CD4-positive, alpha-beta T cell treated with Interleukin-1 beta for 1 hour (primary cell): ENCODE measurements at regions not wholly inside any gene's neighbourhood (a gene's known extent, or its start where the extent isn't known, plus 50 kb on each side); places are given as distances from the start of the nearest gene placed in this dataset.
A peak's percentile ranks its signal among the peaks of the same experiment; 100 is the strongest.

ENCODE experiments used
- DNase-seq, 2 donors: peaks; one replicate each; pipeline ENCODE4 v3.0.0-alpha.2; 2020 to 2022

GRCh38 chr4:71163317-71163716, 169.9 kb downstream of the DCK start:
- no peak for DNase-seq

- DNase-seq = no peak
These were observed 171.7 kb upstream of the SLC4A4 start for GRCh38 chr4:71167083-71167482.

GRCh38 chr4:71171592-71171991, 167.2 kb upstream of the SLC4A4 start:
- DNase-seq = no peak

- no peak for DNase-seq
These were observed 157.5 kb upstream of the SLC4A4 start for GRCh38 chr4:71181332-71181731.

- DNase-seq = peak; percentile 25 to 62
These were observed 154.5 kb upstream of the SLC4A4 start for GRCh38 chr4:71184195-71184781.

GRCh38 chr4:71185037-71185436, 153.8 kb upstream of the SLC4A4 start:
- no peak for DNase-seq

GRCh38 chr4:71186257-71186565, 152.6 kb upstream of the SLC4A4 start:
- no peak for DNase-seq

- peak; percentile 47 to 52 for DNase-seq
These were observed 152.0 kb upstream of the SLC4A4 start for GRCh38 chr4:71186566-71187403.

- DNase-seq = peak in 1 of 2 donors; percentile 11
These were observed 151.2 kb upstream of the SLC4A4 start for GRCh38 chr4:71187404-71188155.

GRCh38 chr4:71188156-71188640, 150.6 kb upstream of the SLC4A4 start:
- DNase-seq = no peak

GRCh38 chr4:71188951-71189350, 149.9 kb upstream of the SLC4A4 start:
- DNase-seq = no peak

- no peak for DNase-seq
These were observed 149.3 kb upstream of the SLC4A4 start for GRCh38 chr4:71189471-71189870.

- DNase-seq = no peak
These were observed 144.4 kb upstream of the SLC4A4 start for GRCh38 chr4:71194454-71194853.

- no peak for DNase-seq
These were observed 142.9 kb upstream of the SLC4A4 start for GRCh38 chr4:71195924-71196323.

- peak in 1 of 2 donors; percentile 31 for DNase-seq
These were observed 139.9 kb upstream of the SLC4A4 start for GRCh38 chr4:71198958-71199357.

GRCh38 chr4:71201057-71201456, 137.8 kb upstream of the SLC4A4 start:
- DNase-seq = no peak

GRCh38 chr4:71201817-71202576, 136.8 kb upstream of the SLC4A4 start:
- DNase-seq = no peak

- no peak for DNase-seq
These were observed 136.1 kb upstream of the SLC4A4 start for GRCh38 chr4:71202705-71203104.

GRCh38 chr4:71204056-71204455, 134.8 kb upstream of the SLC4A4 start:
- no peak for DNase-seq

- DNase-seq = no peak
These were observed 132.1 kb upstream of the SLC4A4 start for GRCh38 chr4:71206763-71207162.

GRCh38 chr4:71209161-71209560, 129.7 kb upstream of the SLC4A4 start:
- no peak for DNase-seq

- no peak for DNase-seq
These were observed 128.0 kb upstream of the SLC4A4 start for GRCh38 chr4:71210823-71211222.

- DNase-seq = no peak
These were observed 127.1 kb upstream of the SLC4A4 start for GRCh38 chr4:71211748-71212147.
